HCEC 1CT (cell line): ENCODE measurements at regions not wholly inside any gene's neighbourhood (a gene's known extent, or its start where the extent isn't known, plus 50 kb on each side); places are given as distances from the start of the nearest gene placed in this dataset.
"Not testable (repeated sequence)": the region's sequence is repeated elsewhere in the genome, so short reads cannot be mapped to it uniquely, and the experiment has no call there.

Experiments used
- DNase-seq: peaks from one replicate; pipeline ENCODE4 v3.0.0-alpha.2; 2017

DNA sequence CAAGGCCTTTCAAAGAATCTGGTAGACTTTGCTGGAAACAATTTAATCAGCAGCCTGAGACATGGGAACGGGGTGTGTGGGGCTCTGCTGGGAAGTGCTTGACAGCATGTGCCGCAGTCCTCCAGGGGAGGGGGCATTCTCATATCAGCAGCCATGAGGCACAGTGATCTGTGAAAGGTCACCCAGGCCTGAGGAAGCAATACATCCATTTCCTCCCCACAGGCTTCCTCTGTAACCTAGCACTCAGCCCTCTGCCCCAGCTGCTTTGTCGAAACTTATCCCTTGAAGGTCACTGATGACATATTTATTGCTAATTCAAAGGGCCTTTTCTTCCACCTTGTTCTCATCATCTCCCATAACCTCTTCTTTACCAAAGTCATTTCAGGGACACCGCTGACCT, 103.3 kb downstream of the TNFAIP3 start:
- DNase-seq: no peak

DNA sequence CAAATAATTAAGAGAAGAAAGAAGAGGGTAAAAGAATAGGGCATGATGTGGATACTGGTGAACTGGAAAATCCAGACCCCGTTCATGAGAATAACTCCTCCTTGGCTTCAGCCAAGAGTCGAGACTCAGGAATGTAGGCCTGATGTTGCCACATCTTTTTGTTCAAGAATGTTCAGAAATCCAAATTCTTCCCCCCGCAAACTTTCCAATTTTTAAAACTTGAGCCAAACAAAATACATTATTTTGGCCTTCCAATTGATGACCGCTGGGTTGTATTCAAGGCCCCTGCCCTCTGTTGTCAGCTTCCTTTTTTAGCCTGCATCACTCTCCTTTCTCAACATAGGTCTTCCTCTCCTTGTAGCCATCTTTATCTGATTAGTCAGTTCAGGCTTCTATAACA, 106.1 kb downstream of the TNFAIP3 start:
- DNase-seq: no peak

DNA sequence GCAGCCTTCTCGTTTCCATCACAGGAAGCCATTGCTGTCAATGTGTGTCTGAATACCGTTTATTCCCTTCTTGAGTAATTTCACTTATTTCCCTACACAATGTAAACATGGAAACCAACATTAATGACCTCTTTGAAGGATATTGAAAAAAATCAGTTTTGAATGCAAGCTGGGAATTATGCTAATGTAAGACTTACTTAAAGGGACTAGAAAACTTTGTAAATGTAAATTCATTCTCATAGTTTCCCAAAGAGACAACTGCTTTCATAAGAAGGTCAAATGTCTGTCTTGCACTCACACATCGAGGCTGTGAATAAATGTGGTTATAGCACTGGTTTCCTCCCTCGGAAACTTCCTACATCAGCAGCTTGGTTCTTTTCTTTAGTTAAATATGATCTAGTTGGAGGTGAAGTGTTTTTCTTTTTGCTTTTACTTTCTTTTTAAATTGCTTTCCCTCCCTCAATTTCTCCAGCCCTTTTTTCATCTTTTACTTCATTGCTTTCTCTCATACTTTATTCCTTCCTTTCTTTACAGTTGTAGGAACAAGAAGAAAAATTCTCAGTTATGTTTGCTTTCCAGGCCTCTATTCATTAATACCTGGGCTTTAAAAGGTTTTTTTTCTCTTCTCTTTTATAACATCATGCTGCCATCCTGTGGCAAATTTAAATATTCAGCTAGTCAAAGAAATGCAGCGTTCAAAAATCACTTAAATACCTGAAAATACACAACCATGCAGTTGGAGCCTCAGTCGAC, 108.3 kb downstream of the TNFAIP3 start:
- peak; percentile 25 for DNase-seq

DNA sequence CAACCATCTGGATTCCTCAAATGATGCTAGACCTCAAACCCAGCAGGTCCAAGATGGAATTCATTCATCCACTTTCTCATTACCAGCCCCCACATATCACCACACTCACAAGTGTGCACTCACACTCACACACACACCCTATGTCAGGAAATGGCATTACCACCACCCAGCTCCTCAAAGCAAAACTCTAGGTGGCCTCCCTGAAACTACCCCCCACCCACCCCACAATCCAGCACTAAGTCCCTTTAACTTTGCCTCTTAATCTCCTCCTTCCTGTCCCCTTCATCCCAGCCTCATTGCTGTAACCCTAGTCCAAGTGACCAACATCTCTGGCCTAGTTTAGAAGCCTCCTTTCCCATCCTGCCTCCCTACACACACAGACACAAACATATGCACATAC, 109.4 kb downstream of the TNFAIP3 start:
- DNase-seq: no peak

DNA sequence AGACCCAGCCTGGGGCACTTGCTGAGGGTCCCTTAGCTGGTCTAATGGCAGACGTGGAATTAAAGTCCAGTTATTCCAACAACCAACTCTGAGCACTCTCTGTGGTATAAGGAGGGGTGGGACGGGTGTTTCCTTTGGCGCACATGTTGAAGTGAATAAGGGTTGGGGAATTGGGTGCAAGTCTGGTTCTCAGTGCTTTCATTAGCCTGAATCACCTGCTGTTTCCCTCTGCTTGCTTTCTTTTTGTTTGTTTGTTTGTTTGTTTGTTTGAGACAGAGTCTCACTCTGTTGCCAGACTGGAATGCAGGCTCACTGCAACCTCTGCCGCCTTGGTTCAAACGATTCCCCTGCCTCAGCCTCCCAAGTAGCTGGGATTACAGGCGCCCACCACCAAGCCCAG, 110.1 kb downstream of the TNFAIP3 start:
- no peak for DNase-seq

DNA sequence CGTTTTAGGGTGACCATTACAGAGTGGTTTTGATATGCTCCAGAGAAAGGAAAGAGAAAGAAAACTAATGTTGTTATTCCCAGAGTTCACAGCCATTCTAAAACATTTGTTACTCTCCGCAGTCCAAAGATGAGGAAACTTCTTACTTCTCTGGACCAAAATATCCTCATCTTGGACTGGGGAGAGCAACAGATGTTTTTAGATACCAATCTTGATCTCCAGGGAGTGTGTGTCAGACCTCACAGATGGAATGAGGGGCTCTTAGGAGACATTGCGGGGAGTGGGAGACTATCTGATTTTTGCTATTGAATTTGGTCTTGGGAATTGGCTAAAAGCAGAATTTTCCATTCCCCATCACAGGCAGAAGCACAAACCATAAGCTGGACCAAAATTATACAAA, 110.8 kb downstream of the TNFAIP3 start:
- no peak for DNase-seq

DNA sequence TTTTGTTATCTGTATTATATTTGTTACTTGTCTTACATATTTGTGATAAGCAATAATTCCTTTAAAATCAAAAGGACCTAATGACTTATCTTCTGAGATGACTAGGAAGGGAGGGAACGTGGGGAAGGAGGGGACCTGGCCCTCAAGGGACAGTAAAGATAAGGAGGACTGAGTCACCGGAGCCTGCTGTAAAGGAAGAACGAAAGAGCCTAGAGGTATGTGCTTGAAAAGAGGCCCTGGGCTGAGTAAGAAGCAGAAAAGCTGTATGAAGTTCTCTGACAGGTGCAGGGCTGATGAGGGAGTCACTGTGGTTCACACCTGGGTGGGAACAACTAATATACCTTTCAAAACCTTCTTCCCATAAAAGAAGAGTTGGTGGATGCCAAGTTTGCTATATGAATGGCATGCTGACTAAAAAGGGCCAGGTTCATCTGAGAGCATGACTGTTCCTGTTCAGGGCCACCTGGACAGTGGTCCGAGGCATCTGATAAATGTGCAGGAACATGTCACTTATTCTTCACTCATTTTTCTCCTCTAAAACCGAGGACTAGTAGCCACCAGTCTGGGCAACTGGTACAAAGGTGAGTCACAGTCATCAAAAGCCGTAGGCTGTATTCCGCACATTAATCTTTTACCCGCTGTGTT, 111.3 kb downstream of the TNFAIP3 start:
- DNase-seq: no peak

DNA sequence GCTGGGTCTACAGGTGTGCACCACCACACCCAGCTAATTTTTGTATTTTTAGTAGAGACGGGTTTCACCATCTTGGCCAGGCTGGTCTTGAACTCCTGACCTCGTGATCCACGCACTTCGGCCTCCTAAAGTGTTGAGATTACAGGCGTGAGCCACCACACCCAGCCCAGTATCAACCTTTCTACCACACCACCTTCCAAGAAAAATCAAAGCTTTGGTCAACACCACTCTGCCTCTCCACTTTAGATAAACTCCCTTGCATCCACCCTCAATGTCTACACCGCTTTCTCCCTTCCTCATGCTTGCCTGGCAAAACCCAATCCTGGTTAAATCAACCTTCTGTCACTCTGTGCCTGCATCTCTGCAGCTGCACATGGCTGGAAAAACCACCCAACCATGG, 112.2 kb downstream of the TNFAIP3 start:
- not testable (repeated sequence) for DNase-seq

DNA sequence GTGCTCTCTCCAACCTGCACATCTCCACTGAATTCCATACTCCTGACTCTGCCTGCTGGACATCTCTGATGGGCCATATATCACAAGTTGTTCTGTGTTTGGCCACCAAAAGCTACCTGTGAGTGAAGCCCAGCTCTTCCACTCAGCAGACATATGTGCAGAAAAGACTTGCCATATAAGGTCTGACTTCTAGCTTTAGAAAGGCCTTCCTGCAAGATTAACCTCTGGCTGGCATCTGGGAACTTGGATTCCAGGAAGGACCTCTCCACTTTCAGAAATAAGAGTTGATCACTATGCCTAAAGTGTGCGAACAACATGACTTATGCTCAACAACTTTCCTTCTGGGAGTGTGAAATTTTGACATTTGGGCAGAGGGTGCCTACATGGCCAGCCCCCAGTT, 113.7 kb downstream of the TNFAIP3 start:
- DNase-seq: no peak

DNA sequence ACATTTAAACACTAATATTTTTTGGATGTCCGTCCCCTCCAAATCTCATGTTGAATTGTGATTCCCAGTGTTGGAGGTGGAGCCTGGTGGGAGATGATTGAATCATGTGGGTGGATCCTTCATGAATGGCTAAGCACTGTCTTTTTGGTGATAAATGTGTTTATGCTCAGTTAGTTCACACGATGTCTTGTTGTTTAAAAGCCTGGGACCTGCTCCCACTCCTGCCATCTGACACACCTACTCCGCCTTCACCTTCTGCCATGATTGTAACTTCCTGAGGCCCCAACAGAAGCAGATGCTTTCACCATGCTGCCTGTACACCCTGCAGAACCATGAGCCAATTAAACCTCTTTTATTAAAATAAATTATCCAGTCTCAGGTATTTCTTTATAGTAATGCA, 114.7 kb downstream of the TNFAIP3 start:
- DNase-seq: no peak

DNA sequence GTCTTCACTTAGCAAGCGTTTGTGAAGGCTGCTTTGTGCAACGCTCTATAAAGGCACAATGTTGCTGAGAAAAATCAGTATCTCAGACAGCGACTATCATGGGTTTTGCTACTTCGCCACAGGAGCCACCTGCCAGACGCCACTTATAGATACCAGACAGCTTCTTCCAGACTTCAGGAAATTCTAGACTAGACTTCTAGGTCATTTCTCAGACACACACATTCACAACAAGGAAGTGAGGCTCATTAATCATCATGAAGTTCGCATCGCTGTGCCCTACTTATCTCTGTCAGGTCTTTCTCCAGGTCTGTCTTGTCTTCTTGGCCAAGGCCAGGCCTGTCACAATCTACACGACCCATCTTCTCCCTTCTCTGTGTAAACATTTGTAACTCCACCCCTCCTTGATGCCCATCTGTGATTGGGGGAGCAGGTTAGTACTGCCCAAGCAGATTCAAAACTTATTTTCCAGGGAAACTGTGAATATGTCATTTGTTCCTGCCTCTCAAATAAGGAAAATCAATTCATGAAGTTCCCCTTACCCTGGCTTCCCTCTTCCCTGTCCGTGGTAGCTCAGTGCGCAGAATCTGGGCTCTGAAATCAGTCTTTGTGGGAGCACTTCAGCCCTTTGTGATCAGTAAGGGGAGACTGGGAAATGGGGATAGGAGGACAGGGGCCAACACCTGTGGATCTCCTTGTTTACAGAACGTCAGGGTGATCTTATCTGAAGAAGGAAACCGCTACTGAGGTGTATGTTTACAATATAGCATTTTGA, 115.5 kb downstream of the TNFAIP3 start:
- DNase-seq: no peak

DNA sequence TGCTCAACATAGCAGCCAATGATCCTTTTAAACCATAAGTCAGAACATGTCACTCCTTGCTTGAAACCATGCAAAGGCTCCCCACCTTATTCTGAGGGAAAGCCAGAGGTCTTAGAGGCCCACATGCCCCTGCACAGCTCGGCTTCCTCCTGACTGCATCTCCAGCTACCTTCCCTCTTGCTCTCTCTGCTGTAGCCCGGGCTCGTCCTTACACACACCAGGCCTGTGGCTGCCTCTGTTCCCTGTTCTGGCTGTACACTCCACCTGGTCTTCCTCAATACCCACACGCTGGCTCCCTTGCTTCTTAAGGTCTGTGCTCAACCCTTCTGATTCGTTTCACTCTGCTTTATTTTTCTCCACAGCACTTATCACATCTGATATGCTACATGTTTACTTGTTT, 116.2 kb downstream of the TNFAIP3 start:
- no peak for DNase-seq

DNA sequence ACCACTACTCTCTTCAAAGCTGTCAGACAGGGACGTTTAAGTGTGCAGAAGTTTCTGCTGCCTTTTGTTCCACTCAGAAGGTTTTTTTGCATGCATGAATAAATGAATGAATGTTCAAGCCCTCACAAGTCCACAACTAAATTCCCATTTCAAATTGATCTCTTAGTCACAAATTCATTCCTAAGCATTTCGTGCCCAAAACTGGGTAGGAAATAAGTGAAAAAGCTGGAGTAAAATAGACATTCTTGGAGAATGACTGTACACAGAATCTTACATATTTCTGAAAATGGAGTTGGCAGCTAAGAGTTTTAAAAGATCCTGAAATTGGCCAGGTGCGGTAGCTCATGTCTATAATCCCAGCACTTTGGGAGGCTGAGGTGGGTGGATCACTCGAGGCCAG, 117.6 kb downstream of the PERP start:
- peak; percentile 10 for DNase-seq

DNA sequence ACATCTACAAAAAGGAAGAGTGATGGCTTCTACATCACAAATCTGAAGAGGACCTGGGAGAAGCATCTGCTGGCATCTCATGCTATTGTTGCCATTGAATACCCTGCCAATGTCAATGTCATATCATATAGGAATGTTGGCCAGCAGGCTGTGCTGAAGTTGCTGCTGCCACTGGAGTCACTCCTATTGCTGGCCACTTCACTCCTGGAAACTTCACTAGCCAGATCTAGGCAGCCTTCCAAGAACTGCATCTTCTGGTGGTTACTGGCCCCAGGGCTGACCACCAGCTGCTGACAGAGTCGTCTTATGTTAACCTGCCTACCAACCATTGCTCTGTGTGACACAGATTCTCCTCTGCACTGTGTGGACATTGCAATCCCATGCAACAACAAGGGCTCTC, 111.8 kb downstream of the PERP start:
- DNase-seq: no peak

DNA sequence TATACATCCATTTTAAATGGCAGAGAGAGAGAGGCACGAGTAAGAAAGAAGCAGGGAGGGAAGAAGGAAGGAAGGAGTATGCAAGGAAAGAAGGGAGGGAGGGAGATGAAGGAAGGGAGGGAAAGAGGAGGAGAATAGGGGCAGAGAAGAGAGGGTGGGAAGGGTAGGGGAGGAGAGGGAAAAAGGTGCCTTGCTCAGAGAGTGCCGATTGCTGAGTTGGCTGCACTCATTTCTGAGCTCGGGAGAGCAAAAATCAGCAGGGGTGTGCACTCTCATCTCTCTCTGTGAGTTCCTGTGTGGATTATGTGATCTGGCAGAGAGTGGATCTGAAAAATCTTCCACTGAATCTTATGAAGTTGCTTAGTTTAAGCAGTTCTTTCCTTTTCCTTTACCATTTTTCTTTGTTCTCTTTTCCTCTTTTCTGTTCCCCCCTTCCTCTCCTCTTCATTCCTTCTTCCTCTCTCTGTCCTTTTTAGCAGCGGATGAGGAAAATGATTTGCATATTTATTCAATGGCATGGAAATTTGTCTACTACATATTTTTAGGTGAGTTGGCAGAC, 108.7 kb downstream of the PERP start:
- DNase-seq: no peak

DNA sequence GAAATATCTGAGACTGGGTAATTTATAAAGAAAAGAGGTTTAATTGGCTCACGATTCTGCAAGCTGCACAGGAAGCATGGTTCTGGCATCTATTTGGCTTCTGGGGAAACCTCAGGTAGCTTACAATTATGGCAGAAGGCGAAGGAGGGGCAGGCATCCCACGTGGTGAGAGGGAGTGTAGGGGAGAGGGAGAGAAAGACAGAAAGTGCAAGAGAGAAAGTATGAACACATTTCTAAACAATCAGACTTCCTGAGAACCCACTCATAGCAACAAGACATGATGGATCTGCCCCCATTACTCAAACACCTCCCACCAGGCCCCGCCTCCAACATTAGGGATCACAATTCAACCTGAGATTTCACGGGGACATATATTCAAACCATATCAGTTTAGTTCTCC, 107.4 kb downstream of the PERP start:
- DNase-seq: no peak

DNA sequence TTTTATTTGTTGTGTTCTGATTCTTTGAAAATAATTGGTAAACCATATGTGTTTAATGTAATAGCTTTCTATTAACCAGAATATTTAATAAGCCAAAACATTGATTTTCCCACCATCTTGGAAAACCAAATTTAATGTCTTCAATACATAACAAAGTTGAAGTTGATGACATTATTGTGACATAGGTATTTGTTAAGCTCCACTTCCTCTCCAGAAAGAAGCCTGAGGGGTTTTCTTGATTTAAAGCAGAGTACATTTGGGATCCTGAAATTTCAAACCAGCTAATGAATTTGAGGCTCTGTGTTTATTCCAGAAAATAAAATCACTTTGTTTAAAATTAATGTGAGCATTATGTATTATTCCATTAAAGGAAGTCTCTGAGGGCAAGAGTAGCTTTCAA, 106.3 kb downstream of the PERP start:
- DNase-seq: no peak

DNA sequence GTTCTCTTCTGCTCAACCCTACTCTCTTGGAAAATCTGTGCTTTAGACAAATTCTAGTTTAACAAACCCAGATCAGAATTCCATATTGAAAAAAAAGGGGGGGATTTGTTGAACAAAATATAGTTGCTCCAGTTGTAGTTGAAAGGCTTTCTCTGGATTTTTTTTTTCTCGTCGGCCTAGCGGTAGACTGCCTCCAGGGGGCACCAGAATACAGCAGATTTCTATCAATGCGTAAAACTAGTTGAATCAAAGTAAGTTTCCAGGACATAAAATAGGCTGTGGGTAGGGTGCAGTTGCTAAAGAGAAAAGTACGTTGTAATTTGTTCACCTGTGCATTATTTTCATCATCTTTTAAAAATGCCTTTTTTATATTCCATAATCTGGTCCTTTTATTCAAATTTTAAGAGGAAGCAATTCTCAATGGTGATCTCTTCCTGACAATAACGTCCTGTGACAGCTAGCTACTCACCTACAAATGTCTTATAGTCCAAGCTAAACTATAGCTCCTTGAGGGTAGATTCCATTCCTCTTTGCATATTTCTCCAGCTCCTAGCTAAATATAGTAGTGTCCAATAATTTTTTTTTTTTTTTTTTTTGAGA, 105.4 kb downstream of the PERP start:
- peak; percentile 39 for DNase-seq

DNA sequence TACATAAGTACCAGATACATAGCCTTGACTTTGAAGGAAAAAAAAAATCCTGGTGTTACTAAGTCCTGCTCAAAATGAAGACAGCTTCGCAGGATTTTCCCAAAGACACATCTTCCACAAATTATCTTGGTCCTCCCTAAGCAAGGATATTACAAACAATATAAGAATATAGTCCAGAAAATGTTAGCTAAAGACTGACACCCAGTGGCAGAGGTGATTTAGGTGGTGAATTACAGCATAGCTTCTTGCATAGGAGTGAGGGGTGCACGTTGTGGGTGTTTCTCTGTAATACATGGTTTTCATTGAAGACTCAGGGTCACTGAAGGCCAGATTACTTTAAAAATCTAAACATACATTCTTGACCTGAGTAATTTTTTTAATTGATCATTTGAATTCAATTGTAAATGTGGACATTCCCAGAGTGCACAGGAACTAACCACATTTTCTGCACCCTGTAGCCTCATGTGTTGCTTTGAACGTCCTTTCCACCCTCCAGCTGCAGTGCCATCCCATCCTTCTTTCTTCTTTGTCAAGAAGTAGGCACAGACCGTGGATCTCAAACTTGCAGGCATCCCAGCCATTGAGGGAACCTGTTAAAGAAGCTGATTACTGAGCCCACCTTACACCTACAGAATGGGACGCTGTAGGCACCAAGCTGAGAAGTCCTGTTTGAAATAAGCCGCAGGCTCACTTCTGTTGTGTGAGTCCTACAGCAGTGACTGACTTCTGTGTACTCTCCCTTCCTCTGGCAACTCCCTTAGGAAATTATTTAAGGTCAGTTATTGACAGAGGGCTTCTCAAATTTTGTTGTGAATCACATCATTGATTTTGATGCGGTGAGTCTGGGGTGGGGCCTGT, 102.6 kb downstream of the PERP start:
- DNase-seq: peak; percentile 43

DNA sequence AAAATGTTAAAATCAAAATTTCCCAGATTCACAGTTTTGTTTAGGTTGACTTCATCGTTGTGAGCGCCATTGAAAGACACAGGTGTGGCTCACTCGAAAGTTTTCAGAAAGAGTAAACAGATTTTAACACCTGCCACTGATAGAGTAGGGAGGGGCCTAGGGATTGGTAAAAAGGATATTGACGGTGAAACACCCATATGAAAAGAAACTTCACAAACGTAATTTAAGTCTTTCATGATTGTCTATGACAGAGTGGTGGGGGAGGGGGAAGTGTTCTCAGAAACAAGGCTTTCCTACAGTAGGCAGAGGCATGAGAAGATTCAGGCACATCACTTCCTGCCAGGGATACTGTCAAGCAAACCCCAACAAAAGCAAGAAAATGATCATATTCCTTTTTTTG, 101.4 kb downstream of the PERP start:
- no peak for DNase-seq

DNA sequence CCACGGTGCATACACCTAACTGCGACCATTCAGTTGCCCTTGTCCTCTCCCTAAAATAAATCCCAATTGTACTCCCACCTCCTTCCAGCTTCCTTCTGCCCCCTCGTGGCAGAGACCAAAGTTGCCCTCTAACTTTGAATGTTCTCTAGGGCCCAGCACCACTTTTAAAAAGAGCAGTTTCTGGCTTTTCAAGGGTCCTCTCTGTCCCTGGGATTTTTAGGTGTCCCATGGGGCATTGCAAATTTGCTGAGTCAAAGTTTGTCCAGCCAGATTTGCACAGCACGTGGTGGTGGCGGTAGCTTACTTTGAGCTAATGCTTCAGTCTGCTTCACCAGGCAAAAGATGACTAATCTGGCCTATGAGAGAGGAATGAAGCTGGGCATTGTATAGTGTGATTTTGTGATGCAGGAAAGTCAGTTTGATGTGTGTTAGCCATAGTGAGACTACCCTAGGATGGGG, 100.2 kb downstream of the PERP start:
- peak; percentile 20 for DNase-seq

DNA sequence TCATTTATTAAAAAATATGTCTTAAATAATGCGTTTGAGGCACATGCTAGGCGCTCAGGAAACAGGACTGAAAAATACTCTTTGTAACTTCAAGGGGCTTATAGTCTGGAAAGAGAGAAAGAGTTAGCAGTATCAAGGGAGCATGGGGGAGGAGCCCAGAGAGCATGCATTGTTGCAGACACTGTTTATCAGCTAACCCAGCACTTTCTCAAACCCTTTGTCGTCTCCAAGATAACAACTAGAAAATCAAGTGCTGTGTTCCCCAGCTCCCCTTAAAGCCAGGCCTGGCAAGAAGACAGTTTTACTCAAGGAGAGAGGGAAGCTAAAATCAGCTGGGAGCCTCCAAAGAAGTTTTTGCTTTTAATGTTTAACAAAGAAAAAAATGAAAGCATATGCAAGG, 98.4 kb downstream of the PERP start:
- DNase-seq: no peak
